ENCODE measurements at regions not wholly inside any gene's neighbourhood (a gene's known extent, or its start where the extent isn't known, plus 50 kb on each side); places are given as distances from the start of the nearest gene placed in this dataset.

- intact Hi-C loops (cut with DNase I; ENCODE audit: low total_unique reads), result no loop called here
- no peak for DNase-seq (ENCODE audit: low spot score in 2 of 2)
- 61 to 69% methylated on average over 2 of the region's 2 CpGs for WGBS, 2 donors
- no peak overlapping the region for H3K4me3 ChIP-seq (ENCODE audit: low read depth, poor library complexity, severe bottlenecking)
- no peak for TF ChIP-seq POLR2A (IDR thresholded peaks at IDR 0.05)
- no peak for TF ChIP-seq CTCF (IDR thresholded peaks at IDR 0.05)
These were observed 281.5 kb upstream of the PHYHIPL start for GRCh38 chr10:58894929-58895328.

DNA sequence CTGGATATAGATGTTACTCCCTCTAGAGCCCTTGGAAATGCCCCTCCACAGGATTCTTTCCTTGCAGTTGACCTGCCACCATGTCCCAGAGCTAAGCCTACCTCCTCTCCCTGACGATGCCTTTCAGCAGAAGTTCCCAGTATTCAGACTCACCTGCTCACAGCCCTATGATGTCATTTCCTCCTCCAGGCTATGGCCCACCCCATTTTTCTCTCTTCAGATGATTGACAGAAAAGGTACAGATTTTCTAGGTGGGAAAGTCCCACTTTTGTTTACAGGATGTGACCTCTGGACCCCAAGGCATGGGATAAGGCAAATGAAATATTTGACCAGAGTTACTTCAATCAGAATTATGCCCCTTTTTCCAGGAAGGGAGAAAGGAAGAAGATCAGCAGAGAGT, 280.2 kb upstream of the PHYHIPL start:
- DNase-seq (ENCODE audit: low spot score in 2 of 2), result no peak
- intact Hi-C loops (cut with DNase I; ENCODE audit: low total_unique reads), result no loop called here
- H3K4me3 ChIP-seq (ENCODE audit: low read depth, poor library complexity, severe bottlenecking), result no peak overlapping the region
- TF ChIP-seq CTCF (IDR thresholded peaks at IDR 0.05), result no peak
- 44 to 45% methylated on average over 1 of the region's 1 CpG for WGBS, 2 donors

DNA sequence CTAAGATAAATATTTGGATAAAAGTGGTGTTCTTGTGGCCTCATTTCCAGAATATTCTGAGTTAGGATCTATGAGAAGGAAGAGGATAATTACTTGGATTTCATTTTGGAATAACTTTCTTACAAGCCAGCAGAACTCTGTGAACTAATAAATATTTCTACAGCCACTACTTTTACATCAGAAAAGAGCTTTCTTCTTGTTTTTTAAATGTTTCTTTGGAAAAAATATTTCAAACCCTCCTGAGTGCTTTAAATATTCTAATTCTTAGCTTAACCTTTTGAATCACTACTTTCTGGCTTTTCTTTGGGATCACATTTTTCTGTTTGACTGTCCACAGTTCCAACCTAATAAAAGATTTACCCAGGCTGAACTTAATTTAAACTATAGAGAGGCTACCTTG, 279.2 kb upstream of the PHYHIPL start:
- no peak for DNase-seq (ENCODE audit: low spot score in 2 of 2)
- intact Hi-C loops (cut with DNase I; ENCODE audit: low total_unique reads), result no loop called here
- TF ChIP-seq CTCF (IDR thresholded peaks at IDR 0.05) (no peak), POLR2A (IDR thresholded peaks at IDR 0.05) (no peak)
- H3K4me3 ChIP-seq (ENCODE audit: low read depth, poor library complexity, severe bottlenecking), result no peak overlapping the region

DNA sequence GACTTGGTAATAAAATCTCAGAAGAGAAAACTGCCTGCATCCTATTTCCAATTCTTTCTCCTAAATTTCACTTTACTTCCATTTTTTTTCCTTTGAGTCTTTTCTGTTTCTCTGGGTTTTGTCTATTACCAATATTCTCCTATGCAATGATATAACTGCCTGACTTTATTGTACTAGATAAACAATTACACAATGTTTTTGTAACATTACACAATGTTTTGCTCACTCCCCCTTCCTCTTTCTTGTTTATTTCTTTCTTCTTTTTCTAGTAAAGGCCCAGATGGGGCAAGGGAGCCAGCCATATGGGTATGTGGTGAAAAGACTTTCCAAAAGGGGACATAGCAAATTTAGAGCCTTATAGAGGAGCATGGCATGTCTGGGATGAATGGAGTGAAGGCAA, 278.7 kb upstream of the PHYHIPL start:
- intact Hi-C loops (cut with DNase I; ENCODE audit: low total_unique reads), result no loop called here
- no peak for DNase-seq (ENCODE audit: low spot score in 2 of 2)
- H3K4me3 ChIP-seq (ENCODE audit: low read depth, poor library complexity, severe bottlenecking), result no peak overlapping the region
- no peak for TF ChIP-seq POLR2A (IDR thresholded peaks at IDR 0.05)
- no peak for TF ChIP-seq CTCF (IDR thresholded peaks at IDR 0.05)

- 75 to 80% methylated on average over 5 of the region's 5 CpGs for WGBS, 2 donors
- intact Hi-C loops (cut with DNase I; ENCODE audit: low total_unique reads), result no loop called here
- no peak overlapping the region for H3K4me3 ChIP-seq (ENCODE audit: low read depth, poor library complexity, severe bottlenecking)
- TF ChIP-seq CTCF (IDR thresholded peaks at IDR 0.05) (no peak), POLR2A (IDR thresholded peaks at IDR 0.05) (no peak)
- no peak for DNase-seq (ENCODE audit: low spot score in 2 of 2)
These were observed 277.4 kb upstream of the PHYHIPL start for GRCh38 chr10:58898854-58899573.

GRCh38 chr10:58901092-58901646, 275.3 kb upstream of the PHYHIPL start:
- TF ChIP-seq CTCF (IDR thresholded peaks at IDR 0.05) (no peak), POLR2A (IDR thresholded peaks at IDR 0.05) (no peak)
- DNase-seq (ENCODE audit: low spot score in 2 of 2), result no peak
- intact Hi-C loops (cut with DNase I; ENCODE audit: low total_unique reads), result no loop called here
- H3K4me3 ChIP-seq (ENCODE audit: low read depth, poor library complexity, severe bottlenecking), result no peak overlapping the region
- WGBS, 2 donors, result 73 to 76% methylated on average over 2 of the region's 2 CpGs
